Stimulated activated CD8-positive, alpha-beta memory T cell treated with anti-CD3 and anti-CD28 coated beads, Interleukin-12 subunit alpha, Interleukin-12 subunit beta, amount 100 ng/mL, for 24 hours (primary cell): ENCODE measurements at regions not wholly inside any gene's neighbourhood (a gene's known extent, or its start where the extent isn't known, plus 50 kb on each side); places are given as distances from the start of the nearest gene placed in this dataset.
"Not testable (repeated sequence)": the region's sequence is repeated elsewhere in the genome, so short reads cannot be mapped to it uniquely, and the experiment has no call there.

Experiments
- DNase-seq: peaks from one replicate; pipeline ENCODE4 v3.0.0-alpha.2; 2020; ENCODE audit errors: extremely low read depth

DNA sequence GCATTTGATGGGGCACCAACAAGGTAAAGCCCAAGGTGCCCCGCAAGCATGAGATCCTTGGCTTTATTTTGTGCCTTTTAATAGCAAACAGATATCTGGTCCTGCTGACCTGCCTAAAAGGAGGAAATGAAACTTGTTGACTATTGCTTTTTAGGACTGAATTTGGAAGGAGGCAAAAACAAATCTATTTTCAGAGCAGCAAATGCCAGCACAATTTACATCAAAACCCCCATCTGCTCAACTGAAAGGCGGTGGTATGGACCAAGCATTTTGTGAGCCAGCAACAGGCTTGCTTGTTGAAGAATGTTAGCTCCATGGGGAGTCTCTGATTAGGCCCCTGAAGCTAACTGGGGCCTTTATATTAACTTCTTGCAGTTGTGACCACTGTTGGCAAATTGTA is 192.6 kb upstream of the E2F8 start:
- no peak for DNase-seq

DNA sequence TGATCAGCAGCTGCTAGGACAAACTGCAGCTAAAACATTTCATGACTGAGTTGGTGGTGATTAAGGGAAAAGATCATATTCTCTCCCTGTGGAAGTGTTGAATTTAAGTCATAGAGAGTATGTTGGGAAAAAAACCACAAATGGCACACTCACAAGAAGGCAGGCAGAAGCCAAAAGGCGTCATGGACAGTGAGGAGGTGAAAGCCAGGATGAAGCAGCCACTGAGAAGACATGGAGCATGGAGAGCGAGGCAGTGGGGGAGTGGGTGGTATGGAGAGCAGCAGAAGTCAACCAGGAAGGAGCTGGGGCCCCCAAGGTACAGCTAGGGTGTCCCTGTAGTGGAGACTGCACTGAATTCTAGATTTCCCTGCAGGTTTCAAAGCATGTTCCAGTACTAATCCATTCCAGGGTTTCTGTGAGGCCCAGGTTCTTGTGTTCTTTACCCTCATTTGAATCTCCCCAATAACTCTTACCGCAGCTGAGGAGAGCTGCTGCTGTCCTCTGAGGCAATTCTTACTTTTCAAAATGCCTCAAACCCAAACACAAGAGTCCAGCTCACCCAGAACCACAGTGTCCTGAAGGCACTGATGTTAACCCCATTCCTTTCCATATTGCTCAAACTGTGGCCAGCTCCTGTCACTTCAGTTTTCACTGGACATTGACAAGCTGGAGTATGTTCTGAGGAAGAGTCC is 191.8 kb upstream of the E2F8 start:
- DNase-seq = no peak

DNA sequence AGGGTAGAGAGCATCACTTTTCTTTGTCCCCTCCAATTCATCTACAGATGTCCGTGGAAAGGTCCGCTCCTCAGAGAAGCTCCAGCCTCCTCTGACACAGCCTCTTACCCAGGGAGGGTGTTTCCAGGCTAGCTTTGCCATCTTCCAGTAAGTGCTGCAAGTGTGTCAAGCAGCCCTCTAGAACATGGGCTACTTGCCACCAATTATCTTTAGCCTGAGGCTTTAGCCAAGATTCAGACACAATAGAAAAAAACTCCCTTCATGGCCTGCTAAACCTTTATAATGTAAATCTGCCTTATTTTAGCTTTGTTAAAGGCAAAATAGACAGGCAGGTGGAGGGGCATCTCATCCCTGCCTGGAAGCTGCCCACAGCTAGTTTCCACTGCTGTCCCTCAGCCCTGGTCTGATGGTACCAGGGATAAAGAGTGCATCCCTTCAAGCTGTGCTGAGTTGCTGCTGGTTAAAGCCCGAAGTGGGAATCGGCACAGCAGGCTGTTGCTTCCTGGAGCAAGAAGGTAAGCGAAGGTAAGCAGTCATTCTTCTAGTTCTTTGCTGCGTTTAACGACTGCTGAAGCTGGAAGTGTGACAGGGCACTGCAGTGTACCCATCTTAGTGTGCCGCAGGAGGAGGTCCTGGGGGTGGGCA is 190.1 kb upstream of the E2F8 start:
- DNase-seq = no peak

DNA sequence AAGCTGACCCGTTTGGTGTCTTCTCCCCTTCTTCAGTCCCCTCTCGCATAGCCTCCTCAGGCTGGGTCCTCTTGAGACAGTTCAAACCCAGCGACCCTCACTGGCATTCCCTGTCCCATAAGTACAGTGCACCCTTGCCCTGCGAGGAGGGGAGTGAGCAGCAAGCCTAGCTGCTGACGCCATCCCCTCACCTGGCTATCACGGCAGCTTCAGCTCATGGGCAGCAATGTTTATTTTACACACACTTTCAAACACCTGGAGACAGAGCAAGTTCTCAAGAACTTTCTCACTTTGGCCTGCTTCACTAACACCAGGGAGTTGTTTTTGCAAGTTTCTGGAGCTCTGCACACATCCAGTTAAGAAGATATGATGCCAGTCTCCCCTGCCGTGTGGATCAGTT is 189.6 kb upstream of the E2F8 start:
- DNase-seq = no peak

DNA sequence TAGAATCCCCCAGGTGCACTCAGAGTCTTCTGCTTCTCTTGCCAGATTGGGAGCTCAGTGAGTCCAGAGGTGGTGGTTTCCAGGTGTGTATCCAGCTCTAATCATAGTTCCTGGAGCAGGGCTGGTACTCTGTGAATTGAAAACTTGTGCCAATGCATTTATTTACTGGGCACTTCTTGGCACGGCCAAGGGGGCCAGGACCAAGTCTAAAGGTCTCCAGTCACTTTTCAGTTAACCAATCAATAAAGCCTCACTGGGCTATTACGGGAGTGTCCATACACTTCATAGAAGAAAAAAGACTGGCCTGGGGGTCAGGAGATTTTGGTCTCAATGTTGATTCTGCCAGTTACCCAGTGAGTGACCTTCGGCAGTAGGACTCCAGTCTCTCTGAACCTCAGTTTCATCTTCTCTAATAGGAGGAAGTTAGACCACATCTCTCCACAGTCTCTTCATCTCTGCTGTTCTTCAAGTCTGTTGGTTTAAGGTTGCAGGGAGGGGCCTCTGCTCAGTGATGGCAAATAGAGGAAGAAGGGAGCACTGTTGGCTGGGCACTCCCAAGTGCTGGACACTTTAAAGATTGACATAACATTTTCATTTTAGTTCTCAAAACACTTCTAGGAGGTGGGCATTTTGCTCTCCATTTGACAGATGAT is 188.5 kb upstream of the E2F8 start:
- DNase-seq = no peak

DNA sequence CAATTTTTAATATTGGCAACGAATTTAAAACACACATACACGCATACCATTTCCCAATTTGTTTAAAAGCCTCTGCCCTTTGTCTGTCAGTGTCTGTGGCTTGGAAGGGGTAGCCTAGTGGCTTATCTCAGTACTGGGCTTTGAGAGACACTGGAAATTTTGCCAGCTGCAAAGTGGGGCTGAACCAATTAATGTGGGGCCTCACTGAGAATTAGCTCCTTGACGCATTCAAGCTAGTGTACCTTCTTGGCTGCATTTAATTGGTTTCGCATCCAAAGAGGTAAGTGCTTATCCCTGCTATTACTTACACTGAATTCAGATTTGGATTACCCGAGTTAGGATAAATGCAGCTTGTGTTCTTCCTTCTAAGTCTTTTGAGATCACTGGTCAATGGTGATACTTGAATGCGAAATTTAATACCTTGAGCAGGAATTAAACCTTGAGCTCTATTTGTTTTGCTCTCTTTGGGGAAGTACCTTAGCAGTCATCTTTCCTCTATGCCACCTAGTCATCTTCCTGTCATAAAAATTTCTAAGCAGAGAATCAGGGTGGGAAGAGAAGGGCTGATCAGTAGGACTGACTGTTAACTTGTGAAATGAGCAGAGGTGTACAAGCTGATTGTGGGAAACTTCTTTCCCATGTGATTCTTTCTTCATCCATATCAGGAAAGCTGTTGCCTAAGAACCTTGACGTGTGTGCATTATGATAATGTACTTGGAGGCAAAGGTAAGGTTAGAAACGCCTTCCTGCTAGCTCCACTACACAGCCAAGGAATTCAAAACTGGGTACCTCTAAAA is 187.7 kb upstream of the E2F8 start:
- DNase-seq = no peak

DNA sequence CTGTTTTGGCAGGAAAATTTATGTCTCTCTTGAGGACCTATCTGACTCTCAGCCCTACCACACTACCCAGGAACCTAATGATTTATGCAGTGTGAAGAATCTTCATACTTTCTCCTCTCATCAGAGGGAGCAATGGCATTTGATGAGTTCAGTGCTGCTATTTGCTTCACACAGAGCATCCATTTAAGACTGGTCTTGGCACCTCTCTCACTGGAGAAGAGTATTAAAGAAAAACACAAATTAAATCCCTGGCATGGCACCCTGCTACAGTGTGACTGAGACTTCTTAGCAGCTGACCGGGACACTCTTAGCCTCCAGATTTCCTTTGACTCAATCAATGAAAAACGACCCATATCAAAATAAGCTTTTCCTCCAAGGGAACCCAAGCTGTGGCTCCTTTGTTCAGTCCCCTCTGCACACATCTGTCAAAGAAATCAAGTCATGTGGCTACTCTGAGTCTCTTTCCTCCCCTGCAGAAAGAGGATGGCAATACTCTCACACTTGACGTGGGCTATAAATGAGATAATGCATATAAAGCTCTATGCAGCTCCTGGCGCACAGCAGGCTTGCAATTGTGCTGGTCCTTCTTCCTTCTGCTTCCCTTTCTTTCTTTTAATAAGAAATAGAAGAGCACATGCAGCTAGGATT is 186.1 kb upstream of the E2F8 start:
- DNase-seq = no peak

DNA sequence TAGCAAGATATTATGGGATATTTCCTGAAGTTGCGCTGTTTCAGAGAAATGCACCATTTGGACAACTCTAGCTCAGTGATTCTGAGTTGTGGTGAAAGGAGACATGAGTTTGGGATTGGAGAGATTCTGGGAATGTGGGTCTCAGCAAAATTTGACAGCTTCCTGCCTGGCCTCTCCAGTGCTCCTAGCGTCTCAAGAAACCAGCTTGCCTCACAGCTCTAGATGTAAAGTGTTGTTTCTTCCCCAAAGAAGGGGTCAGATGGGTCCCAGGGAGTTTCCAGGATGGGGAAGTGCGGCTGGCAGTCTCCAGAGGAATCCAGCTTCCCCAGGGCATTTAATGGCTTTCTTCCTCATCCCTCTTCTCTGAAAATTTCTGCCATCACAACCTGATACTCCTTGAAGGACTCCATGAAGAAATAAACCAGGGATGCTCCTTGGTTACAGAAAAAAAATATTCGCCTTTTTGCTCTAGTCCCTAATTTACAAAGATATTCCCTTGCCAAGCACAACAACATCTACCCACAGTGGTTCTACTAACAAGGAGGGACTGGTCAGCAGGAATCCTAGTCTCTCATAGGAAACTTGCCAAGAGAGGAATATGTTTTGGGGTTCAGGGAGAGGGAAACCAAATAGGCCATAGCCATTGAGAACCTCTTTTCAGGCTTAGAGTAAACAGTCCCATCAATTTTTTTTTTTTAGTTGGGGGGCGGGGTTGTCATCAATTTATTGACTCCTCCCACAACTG is 185.4 kb upstream of the E2F8 start:
- DNase-seq = no peak

DNA sequence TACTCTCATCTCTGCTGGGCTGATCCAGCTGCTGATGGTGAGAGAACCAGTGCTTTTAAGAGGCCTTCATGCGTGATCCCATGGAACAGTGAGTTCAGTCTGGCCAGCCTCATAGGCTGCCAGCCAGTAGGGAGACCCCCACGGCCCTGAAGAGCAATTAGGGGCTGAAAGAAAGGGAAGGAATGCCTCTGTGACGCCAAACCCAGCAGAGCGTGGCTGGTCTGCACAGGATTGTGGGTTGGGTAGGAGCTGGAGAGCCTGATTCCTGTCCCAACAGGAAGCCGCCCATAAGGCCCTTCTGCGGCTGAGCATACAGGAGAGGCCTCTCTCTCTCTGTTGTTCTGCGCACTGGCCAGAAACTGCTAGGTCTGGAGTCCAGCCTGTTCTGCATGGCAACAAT is 181.5 kb upstream of the E2F8 start:
- DNase-seq = no peak

DNA sequence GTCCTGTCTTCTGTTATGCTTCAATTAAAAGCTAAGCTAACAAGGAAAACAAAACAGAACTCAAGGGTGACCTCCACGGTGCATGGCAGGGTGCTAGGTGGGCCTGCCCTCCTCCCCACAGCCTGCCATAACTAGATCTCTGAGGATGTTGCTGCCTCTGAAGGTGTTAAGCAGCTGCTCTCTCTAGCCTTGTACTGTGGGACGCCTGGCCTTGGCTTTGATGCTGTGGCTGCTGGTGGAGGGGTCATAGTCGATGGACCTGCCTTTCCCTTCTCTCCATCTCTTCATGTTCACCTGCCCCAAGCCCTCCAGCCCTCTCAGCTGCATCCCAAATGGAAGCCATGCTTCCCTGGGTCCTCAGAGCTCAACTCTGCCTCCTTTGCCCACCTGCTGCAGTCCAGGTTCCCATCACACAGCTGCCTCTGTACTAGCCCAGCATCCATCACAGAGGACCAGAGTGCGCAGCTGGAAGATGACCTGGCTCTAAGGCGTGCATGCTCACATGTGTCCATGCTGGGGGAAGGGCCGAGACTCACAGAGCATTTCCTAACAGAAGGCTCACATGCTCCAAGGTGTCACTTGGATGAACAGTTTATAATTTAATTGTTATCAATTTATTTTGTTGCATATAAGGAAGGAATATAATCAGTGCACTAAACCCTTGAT is 180.3 kb upstream of the E2F8 start:
- DNase-seq = no peak

DNA sequence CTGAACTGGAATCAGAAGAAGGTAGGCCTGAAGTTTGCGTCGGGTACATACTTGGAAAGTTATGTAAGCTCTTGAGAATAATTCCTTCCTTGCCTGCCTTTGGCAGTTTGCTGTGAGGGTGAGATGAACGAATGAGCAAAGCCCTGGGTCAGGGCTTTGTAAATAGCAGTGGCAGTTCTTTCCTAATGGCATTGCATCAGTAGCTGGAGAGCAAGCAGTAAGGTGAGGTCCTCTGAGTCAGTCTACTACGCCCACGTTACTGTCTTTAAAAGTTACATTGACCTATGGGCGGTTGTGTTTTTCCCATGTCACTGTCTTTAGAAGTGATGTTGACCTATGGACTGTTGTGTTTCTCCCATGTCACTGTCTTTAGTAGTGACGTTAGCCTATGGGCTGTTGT is 179.1 kb upstream of the E2F8 start:
- DNase-seq = no peak

DNA sequence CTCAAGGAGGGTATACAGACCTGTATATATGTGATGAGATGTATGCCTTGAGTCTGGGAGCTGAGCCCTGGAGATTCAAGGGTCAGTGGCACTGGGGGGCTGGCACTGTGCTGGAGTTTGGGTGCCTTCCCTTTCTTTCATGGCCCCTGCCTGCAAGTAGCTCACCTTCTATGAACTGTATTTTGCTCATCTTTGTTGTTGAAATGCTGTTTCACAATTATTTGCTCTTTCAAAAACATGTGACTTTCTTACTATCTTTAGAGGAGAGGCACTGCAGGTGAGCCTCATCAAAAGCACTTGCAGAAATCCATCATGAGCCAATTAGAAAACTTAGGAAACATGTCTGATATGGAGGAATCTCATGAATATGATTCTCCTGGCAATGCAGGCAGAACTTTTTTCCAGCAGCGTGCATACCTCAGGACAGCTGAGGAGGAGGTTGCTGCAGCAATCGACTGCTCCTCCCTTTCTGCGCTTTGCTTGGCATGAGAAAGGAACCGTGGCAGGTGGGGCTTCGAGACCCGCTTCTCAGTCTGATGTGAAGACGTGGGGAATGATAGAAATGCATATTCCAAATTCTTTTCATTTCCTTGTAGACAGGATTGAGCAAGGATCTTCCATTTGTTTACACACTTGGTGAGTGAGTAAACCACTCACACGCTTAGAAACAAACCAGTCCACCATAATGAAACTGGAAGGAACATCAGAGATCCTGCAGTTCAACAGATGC is 178.4 kb upstream of the E2F8 start:
- DNase-seq = no peak

DNA sequence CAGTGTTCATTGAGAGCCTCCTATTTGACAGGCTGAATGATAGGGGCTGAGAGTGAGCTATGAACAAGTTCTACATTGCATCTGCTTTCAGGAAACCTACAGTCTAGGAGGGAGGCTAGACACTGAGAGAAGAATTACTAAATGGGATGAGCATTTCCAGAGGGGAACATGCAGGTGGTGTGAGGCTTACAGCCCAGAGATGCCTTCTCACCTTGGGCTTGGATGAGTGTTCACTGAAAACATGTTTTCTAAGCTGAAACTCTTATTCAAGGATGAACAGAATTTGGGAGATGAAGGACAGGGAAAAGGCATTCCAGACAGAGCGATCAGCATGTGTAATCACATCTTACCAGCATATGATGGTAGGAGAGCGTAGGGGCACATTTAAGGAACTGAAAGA is 177.5 kb upstream of the E2F8 start:
- no peak for DNase-seq

DNA sequence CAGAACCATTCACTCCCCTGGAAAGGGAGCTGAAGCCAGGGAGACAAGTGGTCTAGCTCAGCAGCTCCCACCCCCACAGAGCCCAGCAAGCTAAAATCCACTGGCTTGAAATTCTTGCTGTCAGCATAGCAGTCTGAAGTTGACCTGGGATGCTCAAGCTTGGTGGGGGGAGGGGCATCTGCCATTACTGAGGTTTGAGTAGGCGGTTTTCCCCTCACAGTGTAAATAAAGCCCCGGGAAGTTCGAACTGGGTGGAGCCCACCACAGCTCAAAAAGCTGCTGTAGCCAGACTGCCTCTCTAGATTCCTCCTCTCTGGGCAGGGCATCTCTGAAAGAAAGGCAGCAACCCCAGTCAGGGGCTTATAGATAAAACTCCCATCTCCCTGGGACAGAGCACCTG is 171.3 kb upstream of the E2F8 start:
- DNase-seq = not testable (repeated sequence)

DNA sequence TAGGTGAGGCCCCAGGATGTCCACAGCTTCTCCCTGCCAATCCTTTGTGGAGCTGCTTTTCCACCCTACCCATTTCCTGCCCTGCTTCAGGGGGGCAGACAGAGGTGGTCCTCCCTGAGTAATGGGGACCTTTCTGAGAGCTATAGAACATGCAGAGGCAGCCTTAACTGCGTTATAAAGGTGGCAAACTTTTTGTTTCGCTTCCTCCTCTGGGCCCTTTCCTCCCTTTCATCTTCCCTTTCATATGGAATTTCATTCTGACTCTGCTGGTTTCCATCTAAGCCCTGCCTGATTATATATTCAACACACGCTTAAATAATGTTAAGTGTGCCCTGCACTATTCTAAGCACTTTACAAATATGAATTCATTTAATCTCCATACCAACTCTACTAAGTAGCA is 169.3 kb upstream of the E2F8 start:
- no peak for DNase-seq

DNA sequence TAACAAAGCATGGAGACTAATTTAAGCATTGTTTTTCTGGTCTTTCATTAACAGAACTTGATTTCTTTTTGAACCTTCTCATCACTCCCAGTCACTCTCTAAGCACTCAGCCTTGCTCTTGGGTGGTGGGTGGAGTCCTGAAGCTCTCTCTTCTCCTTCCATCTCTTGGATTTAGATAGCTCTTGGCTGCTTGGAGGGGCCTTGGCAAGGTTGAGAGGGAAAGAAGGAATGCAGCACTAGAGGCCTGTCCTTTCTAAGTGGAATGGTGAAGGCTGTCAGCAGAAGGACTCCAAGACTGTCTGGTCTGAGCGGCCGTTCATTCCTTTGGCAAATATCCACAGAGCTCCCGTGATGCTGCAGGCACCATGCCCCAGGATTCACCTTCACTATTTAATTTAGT is 168.6 kb upstream of the E2F8 start:
- DNase-seq = no peak

DNA sequence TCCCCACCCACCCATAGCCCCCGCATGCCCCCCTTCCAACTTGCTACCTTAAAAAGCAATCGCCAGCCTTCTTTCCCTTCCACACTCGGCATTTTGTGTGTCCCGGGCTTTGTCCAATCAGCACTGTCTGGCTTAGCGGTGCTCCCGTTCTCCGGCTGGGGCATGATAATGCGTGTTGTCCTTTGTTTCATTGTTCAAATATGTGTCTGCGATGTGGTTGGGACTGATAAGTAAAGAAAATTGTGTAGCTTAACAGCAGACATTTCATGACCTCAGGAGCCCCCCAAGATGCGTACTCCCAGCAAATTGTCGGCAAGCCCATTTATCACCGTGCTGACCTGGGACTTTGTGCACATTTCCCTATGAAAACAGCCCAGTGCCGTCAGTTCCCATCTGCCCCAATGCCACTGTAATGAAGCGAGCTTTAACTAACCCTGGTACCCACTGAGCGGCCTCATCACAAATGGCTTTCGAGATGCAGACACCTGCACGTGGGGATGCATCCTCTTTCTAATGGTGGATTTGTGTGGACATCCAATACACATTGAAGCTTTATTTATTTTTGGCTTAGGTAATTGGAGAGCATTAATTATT is 167.0 kb upstream of the E2F8 start:
- DNase-seq = no peak

DNA sequence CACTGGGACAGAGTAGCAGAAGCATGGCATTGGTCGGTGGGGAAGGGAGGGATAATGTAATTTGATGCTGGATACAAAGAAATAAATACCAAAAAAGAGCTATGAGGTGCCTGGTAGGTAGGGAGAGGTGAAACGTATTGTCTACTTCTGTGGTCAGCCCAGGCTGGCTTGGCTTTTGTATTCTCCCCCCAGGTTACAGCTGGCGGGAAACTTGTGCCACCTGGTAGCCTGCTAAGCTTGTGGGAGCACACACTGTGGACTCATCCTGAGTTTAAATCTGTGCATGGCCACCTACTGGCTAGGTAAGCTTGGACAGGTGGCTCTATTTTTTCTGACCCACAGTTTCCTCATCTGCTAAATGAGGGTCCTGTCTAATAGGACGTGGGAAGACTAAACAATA is 165.2 kb upstream of the E2F8 start:
- DNase-seq = no peak

DNA sequence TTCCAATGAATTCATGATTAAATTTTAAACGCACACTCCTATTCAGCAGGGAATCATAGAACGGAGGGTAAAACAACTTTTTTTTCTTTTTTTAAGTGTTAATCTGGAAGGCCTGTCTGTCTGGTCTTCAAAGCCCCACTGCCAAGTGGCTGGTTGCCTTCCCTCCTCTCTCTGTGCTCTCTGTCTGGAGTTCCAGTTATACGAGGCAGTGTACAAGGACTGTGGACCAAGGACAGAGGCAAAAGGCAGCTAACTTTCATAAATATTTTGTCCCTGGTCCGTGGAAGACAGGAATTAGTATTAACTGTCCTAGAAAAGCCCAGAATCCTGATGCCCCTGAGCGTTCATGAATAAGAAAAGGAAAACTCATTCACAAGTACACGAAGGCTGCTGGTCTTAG is 164.0 kb upstream of the E2F8 start:
- DNase-seq = no peak
